Activated CD8-positive, alpha-beta memory T cell treated with anti-CD3 and anti-CD28 coated beads, Interleukin-2, amount 50 U/mL, for 24 hours (primary cell): ENCODE measurements at regions not wholly inside any gene's neighbourhood (a gene's known extent, or its start where the extent isn't known, plus 50 kb on each side); places are given as distances from the start of the nearest gene placed in this dataset.

ENCODE experiments used
- DNase-seq: peaks from one replicate; pipeline ENCODE4 v3.0.0-alpha.2; 2020; ENCODE audit errors: extremely low read depth

GRCh38 chr2:41949091-41949882 is 98.5 kb upstream of the PKDCC start:
- DNase-seq: no peak

GRCh38 chr2:41949883-41950665 is 97.7 kb upstream of the PKDCC start:
- no peak for DNase-seq

DNA sequence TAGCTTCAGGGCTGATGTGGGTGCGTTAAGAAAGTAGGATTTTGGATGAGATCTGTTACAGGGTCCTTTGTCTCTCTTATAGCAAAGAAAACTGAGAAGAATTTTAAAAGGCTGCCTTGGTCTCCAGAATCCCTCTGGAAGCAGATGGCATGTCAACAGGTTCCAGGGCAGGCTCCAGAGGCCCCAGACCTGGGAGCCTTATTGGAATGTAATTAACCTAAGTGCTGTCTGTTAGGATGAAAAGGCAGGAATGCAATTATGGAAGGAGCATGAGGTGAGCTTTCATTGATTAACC is 97.2 kb upstream of the PKDCC start:
- no peak for DNase-seq

DNA sequence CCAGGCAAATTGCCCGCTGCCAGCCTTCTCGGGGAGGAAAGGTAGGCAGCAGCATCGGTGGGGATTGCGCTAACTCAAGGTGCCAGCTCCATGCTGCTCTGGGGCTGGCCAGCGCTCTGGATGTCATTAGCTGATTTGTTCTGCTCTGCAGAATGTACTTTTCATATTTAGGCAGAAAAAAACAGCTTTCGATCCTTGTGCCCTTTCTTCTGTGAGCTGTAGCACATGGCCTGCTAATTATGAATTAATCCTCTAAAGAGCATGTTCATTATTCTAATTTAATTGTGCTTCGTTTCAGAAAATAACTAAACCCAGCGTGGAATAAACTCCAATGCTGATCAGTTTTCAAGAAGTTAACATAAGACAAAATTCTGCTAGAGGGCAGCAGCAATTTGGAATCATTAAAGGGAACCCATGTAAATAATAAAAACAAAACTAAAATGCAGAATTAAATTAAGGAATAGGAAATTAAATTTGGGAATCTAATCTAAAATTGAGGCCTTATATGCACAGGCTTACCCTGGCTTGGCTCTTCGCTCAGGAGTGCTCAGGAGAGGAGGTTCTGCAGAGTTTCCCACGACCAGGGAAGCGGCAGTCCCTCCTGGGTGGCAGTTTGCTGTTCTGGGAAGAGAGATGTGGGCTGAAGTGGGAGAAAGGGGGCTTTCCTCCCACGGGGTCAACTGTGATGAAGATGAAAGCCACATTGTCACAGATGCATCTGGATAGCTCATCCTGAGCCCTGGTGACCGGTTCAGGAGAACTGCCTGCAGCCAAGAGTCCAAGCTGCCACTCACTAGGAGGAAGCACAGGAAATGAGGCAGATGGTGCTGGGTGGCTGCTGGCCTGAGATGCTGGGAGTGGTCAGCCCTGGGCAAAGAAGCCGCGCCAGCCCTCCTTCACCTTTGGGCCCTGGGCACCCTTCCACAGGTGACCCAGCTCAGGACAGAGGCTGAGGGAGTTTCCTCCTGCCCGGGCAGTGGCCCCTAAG is 93.2 kb upstream of the PKDCC start:
- no peak for DNase-seq

DNA sequence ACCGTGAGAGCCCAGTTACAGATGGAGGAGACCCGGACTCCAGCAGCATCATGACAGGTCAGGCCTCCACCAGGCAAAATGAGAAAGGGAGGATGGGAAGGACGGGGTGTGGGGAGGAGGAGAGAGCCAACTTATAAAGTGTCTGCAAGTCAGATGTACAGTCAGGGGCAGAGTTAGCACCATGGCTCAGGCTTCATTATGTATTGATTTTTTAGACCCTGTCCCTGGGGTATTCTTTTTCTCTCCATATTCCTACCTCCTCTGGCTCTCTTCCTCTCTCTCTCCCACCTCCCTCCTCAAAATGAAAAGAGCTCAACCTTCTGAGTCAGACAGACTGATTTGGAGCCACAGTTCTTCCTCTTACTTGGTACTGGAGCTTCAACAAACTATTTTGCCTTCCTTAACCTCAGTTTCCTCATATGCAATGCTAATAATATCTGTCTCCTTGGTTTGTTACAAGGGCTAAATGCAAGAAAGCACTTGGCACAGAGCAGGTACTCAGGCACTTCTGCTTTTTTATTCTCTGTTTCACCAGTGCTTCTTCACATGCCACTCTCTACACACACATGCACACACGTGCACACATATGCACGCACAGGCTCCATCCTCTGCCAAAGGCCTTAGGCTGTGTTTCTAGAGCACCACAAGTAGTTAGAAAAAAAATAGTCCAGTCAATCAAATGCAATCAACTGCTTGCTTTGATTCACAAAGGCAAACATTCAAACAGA is 92.3 kb upstream of the PKDCC start:
- DNase-seq: no peak

DNA sequence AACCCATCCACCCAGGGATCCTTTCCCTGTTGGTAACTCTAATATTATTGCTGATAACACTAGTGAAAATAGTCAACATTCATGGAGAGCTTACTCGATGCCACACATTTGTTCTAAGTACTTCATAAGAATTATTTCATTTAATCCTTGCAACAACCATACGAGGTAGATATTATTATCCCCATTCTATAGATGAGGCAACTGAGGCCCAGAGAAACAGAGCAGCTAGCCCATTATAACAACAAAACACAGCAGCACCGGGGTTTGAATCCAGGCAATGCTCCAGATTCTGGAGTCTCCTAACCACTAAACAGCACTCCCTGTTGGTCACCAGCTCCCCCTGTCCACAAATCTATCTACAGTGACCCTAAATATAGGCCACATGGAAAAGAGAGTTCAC is 90.4 kb upstream of the PKDCC start:
- no peak for DNase-seq

DNA sequence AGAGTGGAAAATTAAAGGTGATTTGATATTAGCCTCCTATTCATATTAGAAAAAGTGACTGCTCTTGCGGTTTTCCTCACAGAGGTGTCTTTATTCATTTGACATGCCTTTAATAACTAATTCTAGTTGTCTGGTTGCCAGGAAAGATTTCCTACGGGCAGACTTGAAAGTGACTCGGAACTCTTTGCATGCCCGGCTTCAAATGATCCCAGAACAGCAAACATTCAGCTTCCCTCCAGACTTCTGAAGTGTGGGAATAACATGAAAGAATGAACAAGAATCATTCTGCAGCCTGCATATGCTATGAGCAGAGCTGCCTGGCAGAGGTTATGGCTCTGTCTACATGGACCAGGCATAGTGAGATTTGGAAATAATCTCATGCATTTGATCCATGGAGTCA is 89.6 kb upstream of the PKDCC start:
- DNase-seq: no peak

- DNase-seq: no peak
Measured at GRCh38 chr2:41958775-41959174, 89.0 kb upstream of the PKDCC start.

GRCh38 chr2:41959760-41960159 is 88.1 kb upstream of the PKDCC start:
- no peak for DNase-seq

DNA sequence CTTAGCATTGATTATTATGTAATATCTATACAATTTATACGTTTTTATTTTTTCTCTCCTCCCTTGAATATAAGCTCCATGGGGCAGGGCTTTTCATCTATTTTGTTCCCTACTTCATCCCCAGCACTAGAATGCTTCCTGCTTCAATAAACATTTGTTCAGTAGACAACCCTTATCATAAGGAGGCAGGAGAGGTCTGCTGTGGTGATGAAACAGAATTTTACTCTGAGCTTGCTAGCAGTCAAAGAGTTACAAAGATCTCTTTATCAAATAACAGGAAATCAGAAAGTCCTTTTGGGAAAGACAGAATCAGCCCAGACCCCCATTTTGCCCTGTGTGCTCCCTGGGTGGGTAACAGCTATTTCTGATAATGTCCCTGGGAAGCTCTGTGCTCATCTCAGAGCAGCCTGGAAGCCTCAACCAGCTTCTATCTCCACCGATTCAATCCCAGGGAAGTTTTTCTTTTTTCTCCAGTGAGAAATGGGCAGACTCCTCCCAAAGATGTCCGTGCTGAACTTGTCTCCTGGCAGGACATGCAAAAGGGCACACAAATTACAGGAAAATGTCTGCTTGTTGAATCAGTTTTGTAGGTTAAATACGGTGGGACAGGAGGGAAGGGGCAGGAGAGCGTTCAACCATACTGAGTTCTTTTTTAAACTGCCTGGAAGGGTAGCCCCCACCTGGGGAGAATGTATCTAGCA is 84.7 kb upstream of the PKDCC start:
- DNase-seq: no peak

DNA sequence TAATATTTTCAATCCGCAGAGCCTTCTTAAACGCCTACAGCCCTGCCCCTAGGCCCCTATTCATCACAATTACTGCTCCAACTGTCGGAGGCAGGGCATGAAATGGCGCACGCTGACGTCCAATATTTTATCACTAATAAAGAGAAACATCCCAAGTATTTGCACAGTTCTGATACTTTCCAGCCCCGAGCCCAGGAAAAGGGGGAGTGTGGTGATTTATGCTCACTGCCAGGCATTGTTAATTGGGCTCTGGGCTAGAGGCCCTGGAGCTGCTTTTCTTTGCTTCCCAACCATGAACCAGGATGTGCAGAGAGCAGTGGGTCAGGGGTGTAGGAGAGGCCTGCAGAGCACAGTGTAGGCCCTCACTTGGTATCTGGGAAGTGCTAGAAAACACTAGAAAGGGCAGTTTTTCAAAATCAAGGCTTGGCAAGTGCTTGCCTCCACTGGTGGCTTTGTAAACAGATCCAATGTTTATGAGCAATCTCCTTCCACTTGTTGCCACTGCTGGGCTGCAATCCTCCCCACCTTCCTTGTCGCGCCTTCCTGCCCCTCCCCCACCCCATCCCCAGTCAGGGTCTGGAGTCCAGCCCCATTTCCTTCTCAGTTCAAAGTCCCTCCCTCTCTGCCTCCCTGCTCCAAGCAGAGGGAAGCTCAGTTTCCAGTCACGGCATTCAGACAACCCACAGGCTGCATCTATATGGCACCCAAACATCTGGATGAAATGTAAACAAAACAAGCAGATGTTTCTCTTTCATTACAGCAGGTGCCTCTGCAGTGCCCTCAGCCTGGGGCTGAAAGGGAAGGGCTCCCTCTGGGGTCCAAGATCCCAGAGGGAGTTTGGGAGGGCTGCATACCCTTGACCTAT is 83.9 kb upstream of the PKDCC start:
- DNase-seq: no peak

DNA sequence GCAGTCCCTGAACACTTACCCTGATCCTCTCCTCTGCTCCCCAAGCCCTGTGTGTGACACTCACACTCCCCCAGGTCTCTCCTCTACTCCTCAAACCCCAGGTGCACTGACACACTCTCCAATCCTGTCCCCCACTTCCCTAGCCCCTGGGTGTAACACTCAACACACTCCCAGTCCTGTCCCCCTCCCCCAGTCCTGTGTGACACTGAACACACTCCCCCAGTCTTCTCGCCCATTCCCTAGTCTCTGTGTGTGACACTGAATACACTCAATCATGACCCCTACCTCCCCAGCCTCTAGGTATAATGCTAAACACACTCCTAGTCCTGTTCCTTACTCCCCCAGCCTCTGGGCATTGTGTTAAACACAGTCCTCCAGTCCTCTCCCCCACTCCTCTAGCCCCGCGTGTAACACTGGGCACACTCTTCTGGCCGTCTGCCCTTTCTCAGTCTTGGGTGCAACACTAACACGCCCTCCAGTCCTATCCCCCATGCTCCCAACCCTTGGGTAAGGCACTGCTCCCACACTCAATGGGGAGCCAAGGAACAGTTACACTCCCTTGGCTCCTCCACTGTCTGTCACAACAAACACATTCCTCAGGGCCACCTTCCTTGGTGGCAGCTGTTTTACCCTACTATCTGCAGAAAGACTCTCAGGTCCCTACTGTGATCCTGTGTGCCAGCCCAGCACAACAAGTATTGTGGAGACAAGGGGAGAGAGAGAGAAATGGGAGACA is 82.5 kb upstream of the PKDCC start:
- no peak for DNase-seq

GRCh38 chr2:41965909-41966295 is 81.9 kb upstream of the PKDCC start:
- no peak for DNase-seq

GRCh38 chr2:41966431-41966893 is 81.4 kb upstream of the PKDCC start:
- DNase-seq: no peak

- no peak for DNase-seq
Measured at GRCh38 chr2:41966920-41967319, 80.9 kb upstream of the PKDCC start.

GRCh38 chr2:41967476-41968181 is 80.2 kb upstream of the PKDCC start:
- DNase-seq: no peak

DNA sequence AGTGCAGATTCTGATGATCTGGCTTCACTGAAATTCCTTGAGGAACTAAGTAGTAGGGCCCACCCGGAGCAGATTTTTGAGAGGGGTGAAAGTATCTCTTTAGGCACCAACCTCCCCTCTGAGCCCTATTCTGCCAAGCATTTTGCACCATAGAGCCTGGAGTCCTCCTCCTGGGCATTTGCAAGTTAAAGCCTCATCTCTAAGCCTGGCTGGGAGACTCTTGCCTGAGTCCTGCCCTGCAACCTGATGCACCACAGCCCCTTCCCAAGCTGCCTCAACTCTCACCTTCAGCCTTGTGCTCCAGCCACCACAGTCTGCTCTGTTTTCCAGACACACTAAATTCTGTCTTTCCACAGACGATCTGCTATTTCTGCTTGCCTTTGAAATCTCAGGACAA is 79.6 kb upstream of the PKDCC start:
- no peak for DNase-seq

GRCh38 chr2:41970988-41971660 is 76.7 kb upstream of the PKDCC start:
- DNase-seq: no peak
